Stomach (tissue), 8 donors: ENCODE measurements at regions not wholly inside any gene's neighbourhood (a gene's known extent, or its start where the extent isn't known, plus 50 kb on each side); places are given as distances from the start of the nearest gene placed in this dataset.

Source experiments
- DNase-seq, 2 donors: peaks; one replicate each; pipeline versions ENCODE4 v3.0.0 to v3.0.0-alpha.2; 2013 to 2019
- H3K27ac ChIP-seq, 5 donors: fragments of 200-600 bp in 4 of 5; sonication (generic) in 4 of 5; one replicate each; pipeline ENCODE4 v1.5.1; 2013 to 2019; ENCODE audit warnings: mild to moderate bottlenecking in 1 of 5, moderate library complexity in 1 of 5
- H3K27me3 ChIP-seq, 3 donors: fragments of 200-600 bp; sonication (generic); one replicate each; pipeline ENCODE4 v1.5.1; 2017 to 2019; ENCODE audit warnings: mixed run types in 1 of 3
- H3K36me3 ChIP-seq, 4 donors: fragments of 200-600 bp; sonication (generic); 1 replicate in 3 of 4; 2 replicates in 1 of 4; pipeline ENCODE4 v1.5.1; 2016 to 2019
- H3K4me1 ChIP-seq, 4 donors: fragments of 200-600 bp; sonication (generic); one replicate each; pipeline ENCODE4 v1.5.1; 2016 to 2019
- H3K4me3 ChIP-seq, 4 donors: fragments of 200-600 bp; sonication (generic) in 3 of 4; one replicate each; pipeline ENCODE4 v1.5.1; 2016 to 2019; ENCODE audit warnings: mild to moderate bottlenecking in 1 of 4
- H3K9me3 ChIP-seq, 4 donors: fragments of 200-600 bp; sonication (generic); one replicate each; pipeline ENCODE4 v1.5.1; 2016 to 2019
- EP300 ChIP-seq: sonication (generic); formaldehyde crosslinking; IDR thresholded peaks from one replicate; pipeline ENCODE4 v1.6.1; 2017; ENCODE audit warnings: antibody characterized with exemption
- POLR2A ChIP-seq, 4 donors: fragments of 450-650 bp; IDR thresholded peaks; one replicate each; pipeline ENCODE4 v1.6.1; 2016; ENCODE audit warnings: antibody characterized with exemption in 4 of 4, control low read depth in 2 of 4, mild to moderate bottlenecking in 1 of 4, moderate library complexity in 1 of 4
- POLR2AphosphoS5 ChIP-seq, 3 donors: sonication (generic); formaldehyde crosslinking; IDR thresholded peaks; one replicate each; pipeline ENCODE4 v1.6.1; 2016; ENCODE audit warnings: antibody characterized with exemption in 3 of 3
- WGBS, 5 donors: extraction: QIAGEN DNeasy Blood & Tissue Kit in 3 of 5; methylation state at CpG; one replicate each; pipeline versions ENCODE4 v1.1.5 to v1.1.7; 2013 to 2018; 5-methylcytosine and 5-hydroxymethylcytosine counted together
- intact Hi-C: fragments of 100-400 bp; cut with DNase I; formaldehyde crosslinking; loops from one replicate; pipeline ENCODE4 v1.15.1; 2023; ENCODE audit warnings: low total_unique reads
- TF ChIP-seq, protein P1 (sequence below), 7 experiments: fragments of 450-650 bp in 4 of 7; fragments of 200-600 bp in 3 of 7; sonication (generic) in 3 of 7; IDR thresholded peaks; one replicate each; pipeline ENCODE4 v1.5.1; 2016 to 2019; ENCODE audit warnings: antibody characterized with exemption in 7 of 7, control low read depth in 2 of 7, mild to moderate bottlenecking in 1 of 7
- donor health status: healthy with polysubstance abuse.
- donor health status: Bipolar disorder and iron deficiency.
- donor health status: healthy.

GRCh38 chr13:48162217-48162616 is 67.3 kb upstream of the MED4 start:
- Histone ChIP-seq H3K36me3 (no peaks in the 10 kb centered on the region), H3K27ac (peak overlapping the region in 3 of 5 donors; percentile 42 to 81 (median 80)), H3K4me1 (peaks cover 0 to 42% (median 16%) of the 10 kb centered on the region in 4 donors), H3K27me3 (no peaks in the 10 kb centered on the region), H3K9me3 (no peaks in the 10 kb centered on the region), H3K4me3 (no peak overlapping the region)
- intact Hi-C loops = no loop called here
- TF ChIP-seq, protein P1, sequence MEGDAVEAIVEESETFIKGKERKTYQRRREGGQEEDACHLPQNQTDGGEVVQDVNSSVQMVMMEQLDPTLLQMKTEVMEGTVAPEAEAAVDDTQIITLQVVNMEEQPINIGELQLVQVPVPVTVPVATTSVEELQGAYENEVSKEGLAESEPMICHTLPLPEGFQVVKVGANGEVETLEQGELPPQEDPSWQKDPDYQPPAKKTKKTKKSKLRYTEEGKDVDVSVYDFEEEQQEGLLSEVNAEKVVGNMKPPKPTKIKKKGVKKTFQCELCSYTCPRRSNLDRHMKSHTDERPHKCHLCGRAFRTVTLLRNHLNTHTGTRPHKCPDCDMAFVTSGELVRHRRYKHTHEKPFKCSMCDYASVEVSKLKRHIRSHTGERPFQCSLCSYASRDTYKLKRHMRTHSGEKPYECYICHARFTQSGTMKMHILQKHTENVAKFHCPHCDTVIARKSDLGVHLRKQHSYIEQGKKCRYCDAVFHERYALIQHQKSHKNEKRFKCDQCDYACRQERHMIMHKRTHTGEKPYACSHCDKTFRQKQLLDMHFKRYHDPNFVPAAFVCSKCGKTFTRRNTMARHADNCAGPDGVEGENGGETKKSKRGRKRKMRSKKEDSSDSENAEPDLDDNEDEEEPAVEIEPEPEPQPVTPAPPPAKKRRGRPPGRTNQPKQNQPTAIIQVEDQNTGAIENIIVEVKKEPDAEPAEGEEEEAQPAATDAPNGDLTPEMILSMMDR (IDR thresholded peaks at IDR 0.05) = no peak
- no peak for TF ChIP-seq POLR2A (IDR thresholded peaks at IDR 0.05)
- TF ChIP-seq EP300 = no peak
- TF ChIP-seq POLR2AphosphoS5 (IDR thresholded peaks at IDR 0.05) = no peak
- no peak for DNase-seq
- 85 to 93% (median 88%) methylated on average over 2 of the region's 2 CpGs for WGBS, 5 donors

GRCh38 chr13:48161530-48162179 is 66.8 kb upstream of the MED4 start:
- H3K36me3 ChIP-seq = no peaks in the 10 kb centered on the region
- intact Hi-C loops = no loop called here
- 63 to 87% (median 81%) methylated on average over 5 of the region's 5 CpGs for WGBS, 5 donors
- peaks cover 0 to 46% (median 16%) of the 10 kb centered on the region in 4 donors for H3K4me1 ChIP-seq
- H3K9me3 ChIP-seq = no peaks in the 10 kb centered on the region
- peak; percentile 36 to 41 for DNase-seq
- H3K27me3 ChIP-seq = no peaks in the 10 kb centered on the region
- no peak overlapping the region for H3K4me3 ChIP-seq
- TF ChIP-seq EP300 = no peak
- TF ChIP-seq POLR2A (IDR thresholded peaks at IDR 0.05) = no peak
- TF ChIP-seq, protein P1 (IDR thresholded peaks at IDR 0.05) = no peak
- TF ChIP-seq POLR2AphosphoS5 (IDR thresholded peaks at IDR 0.05) = no peak
- peak overlapping the region in 4 of 5 donors; percentile 14 to 81 (median 61) for H3K27ac ChIP-seq

- Histone ChIP-seq H3K27ac (peak overlapping the region in 3 of 5 donors; percentile 42 to 81 (median 80)), H3K4me3 (no peak overlapping the region), H3K4me1 (peaks cover 0 to 52% (median 16%) of the 10 kb centered on the region in 4 donors), H3K36me3 (no peaks in the 10 kb centered on the region), H3K27me3 (no peaks in the 10 kb centered on the region), H3K9me3 (no peaks in the 10 kb centered on the region)
- intact Hi-C loops = no loop called here
- 57 to 76% (median 69%) methylated on average over 5 of the region's 5 CpGs for WGBS, 5 donors
- DNase-seq = no peak
- TF ChIP-seq EP300 (no peak), POLR2A (IDR thresholded peaks at IDR 0.05) (no peak), POLR2AphosphoS5 (IDR thresholded peaks at IDR 0.05) (no peak)
- TF ChIP-seq, protein P1 (IDR thresholded peaks at IDR 0.05) = no peak
Measured at GRCh38 chr13:48160606-48161278, 65.8 kb upstream of the MED4 start.

DNA sequence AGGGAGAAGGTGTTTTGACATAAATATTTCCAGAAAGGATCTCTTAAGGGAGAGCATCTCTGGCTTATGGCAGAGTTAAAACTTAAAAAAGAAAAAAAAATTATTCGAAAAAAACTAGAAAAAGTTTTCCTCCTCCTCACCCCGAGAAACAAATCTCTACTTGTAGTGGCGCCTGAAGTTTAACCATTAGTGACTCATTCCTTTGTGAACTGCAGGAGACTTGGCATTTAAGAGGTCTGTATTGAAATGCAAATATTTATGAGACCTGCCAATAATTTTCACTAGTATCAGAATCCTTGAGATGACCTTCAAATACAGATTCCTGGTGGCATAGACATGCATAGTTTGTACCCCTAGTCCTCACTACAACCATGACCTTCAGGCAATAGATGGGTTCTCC is 64.9 kb upstream of the MED4 start:
- Histone ChIP-seq H3K27me3 (no peaks in the 10 kb centered on the region), H3K36me3 (no peaks in the 10 kb centered on the region), H3K9me3 (no peaks in the 10 kb centered on the region), H3K4me3 (no peak overlapping the region), H3K27ac (peak overlapping the region in 2 of 5 donors; percentile 68 to 80), H3K4me1 (peaks cover 0 to 57% (median 16%) of the 10 kb centered on the region in 4 donors)
- WGBS, 5 donors = 26 to 57% (median 48%) methylated on average over 3 of the region's 3 CpGs
- TF ChIP-seq EP300 = no peak
- TF ChIP-seq POLR2A (IDR thresholded peaks at IDR 0.05) = no peak
- TF ChIP-seq, protein P1 (IDR thresholded peaks at IDR 0.05) = no peak
- TF ChIP-seq POLR2AphosphoS5 (IDR thresholded peaks at IDR 0.05) = no peak
- intact Hi-C loops = no loop called here
- DNase-seq = no peak
